Transverse colon (tissue), 4 donors: ENCODE measurements at regions not wholly inside any gene's neighbourhood (a gene's known extent, or its start where the extent isn't known, plus 50 kb on each side); places are given as distances from the start of the nearest gene placed in this dataset.

Source experiments
- DNase-seq: peaks from one replicate; pipeline ENCODE4 v3.0.0-alpha.2; 2019
- H3K27ac ChIP-seq, 4 donors: fragments of 200-600 bp; sonication (generic); 2 replicates each; pipeline ENCODE4 v1.5.1; 2016 to 2018; ENCODE audit warnings: inconsistent platforms in 4 of 4
- H3K27me3 ChIP-seq: fragments of 200-600 bp; sonication (generic); 2 replicates; pipeline ENCODE4 v1.5.1; 2017; ENCODE audit warnings: inconsistent platforms
- H3K36me3 ChIP-seq, 4 donors: fragments of 200-600 bp; sonication (generic); 2 replicates each; pipeline ENCODE4 v1.5.1; 2017 to 2019; ENCODE audit warnings: inconsistent platforms in 4 of 4
- H3K4me1 ChIP-seq, 4 donors: fragments of 200-600 bp; sonication (generic); 2 replicates each; pipeline ENCODE4 v1.5.1; 2017 to 2020; ENCODE audit warnings: inconsistent platforms in 4 of 4
- H3K4me3 ChIP-seq, 4 donors: fragments of 200-600 bp; sonication (generic); 1 replicate in 1 of 4; 2 replicates in 3 of 4; pipeline versions ENCODE4 v1.5.1 to v1.6.1; 2017 to 2019; ENCODE audit warnings: inconsistent platforms in 4 of 4
- H3K9me3 ChIP-seq, 2 donors: fragments of 200-600 bp; sonication (generic); 2 replicates each; pipeline ENCODE4 v1.5.1; 2017 to 2019; ENCODE audit warnings: inconsistent platforms in 2 of 2
- EP300 ChIP-seq: sonication (generic); formaldehyde crosslinking; IDR thresholded peaks from one replicate; pipeline ENCODE4 v1.6.1; 2017; ENCODE audit warnings: antibody characterized with exemption, low read depth
- POLR2A ChIP-seq: fragments of 450-650 bp; IDR thresholded peaks from one replicate; pipeline ENCODE4 v1.6.1; 2016; ENCODE audit warnings: antibody characterized with exemption, mild to moderate bottlenecking, moderate library complexity
- POLR2AphosphoS5 ChIP-seq, 3 donors: sonication (generic); formaldehyde crosslinking; IDR thresholded peaks; one replicate each; pipeline ENCODE4 v1.6.1; 2016; ENCODE audit warnings: antibody characterized with exemption in 3 of 3
- WGBS, 2 donors: methylation state at CpG; one replicate each; pipeline ENCODE4 v1.1.5; 2018; ENCODE audit warnings: low coverage in 1 of 2; 5-methylcytosine and 5-hydroxymethylcytosine counted together
- in situ Hi-C, 4 donors: fragments of 200-750 bp; cut with MboI; loops; one replicate each; pipeline versions ENCODE4 v1.15.0 to v1.15.1; 2017; ENCODE audit warnings: low sequenced_read_pairs in 3 of 4, low pct_ligation_motif_present in 1 of 4, low pct_unique_long_range_greater_than_20kb in 1 of 4
- intact Hi-C: fragments of 100-400 bp; cut with DNase I; formaldehyde crosslinking; loops from one replicate; pipeline ENCODE4 v1.15.1; 2023; ENCODE audit warnings: low total_unique reads
- TF ChIP-seq, protein P1 (sequence below), 5 experiments: fragments of 200-600 bp in 3 of 5; fragments of 450-650 bp in 2 of 5; sonication (generic) in 3 of 5; IDR thresholded peaks; 1 replicate in 2 of 5; 2 replicates in 3 of 5; pipeline ENCODE4 v1.5.1; 2016 to 2017; ENCODE audit warnings: antibody characterized with exemption in 5 of 5, inconsistent platforms in 3 of 5, mild to moderate bottlenecking in 2 of 5, moderate library complexity in 1 of 5

- Histone ChIP-seq H3K27ac (no peak overlapping the region), H3K4me3 (no peak overlapping the region), H3K4me1 (no peaks in the 10 kb centered on the region), H3K27me3 (no peaks in the 10 kb centered on the region), H3K9me3 (no peaks in the 10 kb centered on the region), H3K36me3 (no peaks in the 10 kb centered on the region)
- 56 to 72% methylated on average over 4 to 9 of the region's 9 CpGs for WGBS, 2 donors
- TF ChIP-seq POLR2AphosphoS5 (IDR thresholded peaks at IDR 0.05): no peak
- TF ChIP-seq, protein P1, sequence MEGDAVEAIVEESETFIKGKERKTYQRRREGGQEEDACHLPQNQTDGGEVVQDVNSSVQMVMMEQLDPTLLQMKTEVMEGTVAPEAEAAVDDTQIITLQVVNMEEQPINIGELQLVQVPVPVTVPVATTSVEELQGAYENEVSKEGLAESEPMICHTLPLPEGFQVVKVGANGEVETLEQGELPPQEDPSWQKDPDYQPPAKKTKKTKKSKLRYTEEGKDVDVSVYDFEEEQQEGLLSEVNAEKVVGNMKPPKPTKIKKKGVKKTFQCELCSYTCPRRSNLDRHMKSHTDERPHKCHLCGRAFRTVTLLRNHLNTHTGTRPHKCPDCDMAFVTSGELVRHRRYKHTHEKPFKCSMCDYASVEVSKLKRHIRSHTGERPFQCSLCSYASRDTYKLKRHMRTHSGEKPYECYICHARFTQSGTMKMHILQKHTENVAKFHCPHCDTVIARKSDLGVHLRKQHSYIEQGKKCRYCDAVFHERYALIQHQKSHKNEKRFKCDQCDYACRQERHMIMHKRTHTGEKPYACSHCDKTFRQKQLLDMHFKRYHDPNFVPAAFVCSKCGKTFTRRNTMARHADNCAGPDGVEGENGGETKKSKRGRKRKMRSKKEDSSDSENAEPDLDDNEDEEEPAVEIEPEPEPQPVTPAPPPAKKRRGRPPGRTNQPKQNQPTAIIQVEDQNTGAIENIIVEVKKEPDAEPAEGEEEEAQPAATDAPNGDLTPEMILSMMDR (IDR thresholded peaks at IDR 0.05): no peak
- no peak for TF ChIP-seq POLR2A
- no peak for TF ChIP-seq EP300
- intact Hi-C loops (no loop called here), in situ Hi-C loops (no loop called here)
- no peak for DNase-seq
Observed at GRCh38 chr2:129777762-129778583, 201.5 kb upstream of the RAB6C start.

GRCh38 chr2:129778584-129778877 is 200.9 kb upstream of the RAB6C start:
- no peak for TF ChIP-seq POLR2AphosphoS5 (IDR thresholded peaks at IDR 0.05)
- TF ChIP-seq POLR2A: no peak
- TF ChIP-seq EP300: no peak
- TF ChIP-seq, protein P1 (IDR thresholded peaks at IDR 0.05): no peak
- intact Hi-C loops (no loop called here), in situ Hi-C loops (no loop called here)
- Histone ChIP-seq H3K36me3 (no peaks in the 10 kb centered on the region), H3K27ac (no peak overlapping the region), H3K27me3 (no peaks in the 10 kb centered on the region), H3K9me3 (no peaks in the 10 kb centered on the region), H3K4me1 (no peaks in the 10 kb centered on the region), H3K4me3 (no peak overlapping the region)
- no peak for DNase-seq
- 84% methylated on average over 8 of the region's 8 CpGs; no CpG with 5 or more reads in 1 of the 2 donors for WGBS, 2 donors

GRCh38 chr2:129779783-129780182 is 199.7 kb upstream of the RAB6C start:
- intact Hi-C loops (no loop called here), in situ Hi-C loops (no loop called here)
- TF ChIP-seq POLR2A (no peak), POLR2AphosphoS5 (IDR thresholded peaks at IDR 0.05) (no peak), EP300 (no peak)
- TF ChIP-seq, protein P1 (IDR thresholded peaks at IDR 0.05): no peak
- no peak for DNase-seq
- WGBS, 2 donors: 95% methylated on average over 3 of the region's 6 CpGs; no CpG with 5 or more reads in 1 of the 2 donors
- Histone ChIP-seq H3K4me1 (no peaks in the 10 kb centered on the region), H3K27me3 (no peaks in the 10 kb centered on the region), H3K36me3 (no peaks in the 10 kb centered on the region), H3K27ac (no peak overlapping the region), H3K4me3 (no peak overlapping the region), H3K9me3 (no peaks in the 10 kb centered on the region)

DNA sequence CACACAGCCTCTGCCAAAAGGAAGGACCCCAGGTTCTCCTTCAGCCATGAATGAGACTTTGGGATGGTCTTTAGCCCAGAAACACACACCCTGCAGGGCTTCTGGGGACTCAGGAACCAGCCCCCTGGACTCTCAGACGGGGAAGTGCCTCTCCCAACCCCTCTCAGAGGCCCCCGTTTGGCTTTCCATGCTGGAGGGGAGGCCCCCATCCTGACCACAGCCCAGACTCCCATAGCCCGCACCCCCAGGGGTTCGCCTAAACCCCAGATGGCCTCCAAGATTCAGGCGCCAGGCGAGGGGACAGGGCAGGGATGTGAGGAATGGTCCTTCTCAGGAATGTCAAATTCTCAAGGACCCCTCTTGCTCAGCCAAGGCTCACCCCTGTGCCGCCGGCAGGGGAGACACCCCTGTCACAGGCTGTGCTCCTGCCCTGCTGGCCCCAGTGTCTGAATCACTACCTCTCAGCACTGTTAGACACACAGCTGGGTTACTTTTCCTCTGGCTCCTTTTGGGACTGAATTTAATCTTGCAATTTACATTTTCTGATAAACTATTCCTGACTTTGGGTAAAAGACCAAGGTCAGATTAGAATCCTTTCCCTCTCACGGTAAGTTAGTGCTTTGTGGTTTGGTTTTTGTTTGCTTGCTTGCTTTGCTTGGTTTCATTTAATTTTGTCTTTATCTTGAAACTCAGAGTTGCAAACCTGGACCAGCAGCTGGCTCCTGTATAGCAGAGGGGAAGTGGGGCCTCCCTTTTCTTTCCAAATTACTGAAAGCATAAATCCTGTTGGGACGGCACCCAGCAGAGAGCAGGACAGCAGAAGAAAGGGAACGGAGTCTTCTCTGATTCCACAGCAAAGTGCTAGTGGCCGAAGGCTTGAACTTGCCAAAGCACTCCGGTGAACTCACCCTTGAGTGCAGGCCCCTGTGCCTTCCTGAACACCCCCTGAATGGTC is 198.9 kb upstream of the RAB6C start:
- intact Hi-C loops: no loop called here

More for the DNA sequence above, 198.9 kb upstream of the RAB6C start:
- DNase-seq: no peak
- no peaks in the 10 kb centered on the region for H3K36me3 ChIP-seq
- no peaks in the 10 kb centered on the region for H3K27me3 ChIP-seq
- H3K27ac ChIP-seq: no peak overlapping the region
- in situ Hi-C loops: no loop called here
- no peaks in the 10 kb centered on the region for H3K4me1 ChIP-seq
- no peak overlapping the region for H3K4me3 ChIP-seq
- TF ChIP-seq, protein P1 (IDR thresholded peaks at IDR 0.05): no peak
- TF ChIP-seq EP300 (no peak), POLR2A (no peak), POLR2AphosphoS5 (IDR thresholded peaks at IDR 0.05) (no peak)
- H3K9me3 ChIP-seq: no peaks in the 10 kb centered on the region
- 57 to 68% methylated on average over 1 to 12 of the region's 13 CpGs for WGBS, 2 donors
